Colonic mucosa (tissue), 4 donors: ENCODE measurements at regions not wholly inside any gene's neighbourhood (a gene's known extent, or its start where the extent isn't known, plus 50 kb on each side); places are given as distances from the start of the nearest gene placed in this dataset.
"Not testable (repeated sequence)": the region's sequence is repeated elsewhere in the genome, so short reads cannot be mapped to it uniquely, and the experiment has no call there.

Experiments used
- DNase-seq: peaks from one replicate; pipeline ENCODE4 v3.0.0-alpha.2; 2020
- H3K27ac ChIP-seq: fragments of 200-600 bp; one replicate; pipeline ENCODE4 v1.8.0; 2021
- H3K27me3 ChIP-seq: fragments of 200-600 bp; one replicate; pipeline ENCODE4 v1.8.0; 2021
- H3K36me3 ChIP-seq: fragments of 200-600 bp; one replicate; pipeline ENCODE4 v1.8.0; 2021
- H3K4me1 ChIP-seq: fragments of 200-600 bp; one replicate; pipeline ENCODE4 v1.8.0; 2021; ENCODE audit warnings: mild to moderate bottlenecking
- H3K4me3 ChIP-seq: fragments of 200-600 bp; one replicate; pipeline ENCODE4 v1.8.0; 2021
- H3K9ac ChIP-seq, 2 donors: one replicate each; pipeline ENCODE4 v1.7.0; 2013; ENCODE audit warnings: control low read depth in 2 of 2, low read depth in 2 of 2, low read length in 2 of 2
- H3K9me3 ChIP-seq: fragments of 200-600 bp; one replicate; pipeline ENCODE4 v1.8.0; 2021
- CTCF ChIP-seq: fragments of 200-600 bp; IDR thresholded peaks from one replicate; pipeline ENCODE4 v1.8.0; 2022; ENCODE audit warnings: antibody characterized with exemption, mild to moderate bottlenecking
- intact Hi-C: fragments of 100-400 bp; cut with DNase I; formaldehyde crosslinking; loops from one replicate; pipeline ENCODE4 v1.14.1; 2022
- donor health status: healthy.
- donor health status: DM: no; HTN: no; CAD: no.
- donor health status: DM: no; HTN: no; CAD: no.

GRCh38 chr12:11987901-11988300 is 82.8 kb upstream of the BCL2L14 start:
- H3K27me3 ChIP-seq = no peaks in the 10 kb centered on the region
- no peak overlapping the region for H3K27ac ChIP-seq
- intact Hi-C loops = no loop called here
- DNase-seq = no peak
- no peaks in the 10 kb centered on the region for H3K9me3 ChIP-seq
- H3K36me3 ChIP-seq = no peaks in the 10 kb centered on the region
- TF ChIP-seq CTCF = no peak
- no peak overlapping the region for H3K4me3 ChIP-seq
- H3K9ac ChIP-seq = no peak overlapping the region
- H3K4me1 ChIP-seq = no peaks in the 10 kb centered on the region

GRCh38 chr12:11991604-11992003 is 79.1 kb upstream of the BCL2L14 start:
- TF ChIP-seq CTCF = no peak
- intact Hi-C loops = no loop called here
- Histone ChIP-seq H3K4me1 (no peaks in the 10 kb centered on the region), H3K27me3 (no peaks in the 10 kb centered on the region), H3K9me3 (no peaks in the 10 kb centered on the region), H3K27ac (no peak overlapping the region), H3K9ac (no peak overlapping the region), H3K4me3 (no peak overlapping the region), H3K36me3 (no peaks in the 10 kb centered on the region)
- DNase-seq = no peak

DNA sequence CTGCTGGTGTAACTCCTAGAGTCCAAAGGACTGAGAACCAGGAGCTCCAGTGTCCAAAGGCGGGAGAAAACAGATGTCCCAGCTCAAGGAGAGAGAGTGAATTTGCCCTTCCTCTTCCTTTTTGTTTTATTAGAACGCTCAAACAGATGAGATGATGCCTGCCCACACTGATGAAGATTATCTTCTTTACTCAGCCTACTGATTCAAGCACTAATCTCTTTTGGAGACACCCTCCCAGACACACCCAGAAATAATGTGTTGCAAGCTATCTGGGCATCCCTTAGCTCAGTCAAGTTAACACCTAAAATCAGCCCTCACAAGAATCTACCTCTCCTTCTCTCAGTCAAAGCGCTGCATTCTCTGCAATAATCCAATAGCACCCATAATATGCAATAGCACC is 78.2 kb upstream of the BCL2L14 start:
- H3K9me3 ChIP-seq = no peaks in the 10 kb centered on the region
- no peaks in the 10 kb centered on the region for H3K4me1 ChIP-seq
- DNase-seq = no peak
- intact Hi-C loops = no loop called here
- H3K27me3 ChIP-seq = no peaks in the 10 kb centered on the region
- no peaks in the 10 kb centered on the region for H3K36me3 ChIP-seq
- no peak overlapping the region for H3K9ac ChIP-seq
- no peak for TF ChIP-seq CTCF
- no peak overlapping the region for H3K27ac ChIP-seq
- no peak overlapping the region for H3K4me3 ChIP-seq

DNA sequence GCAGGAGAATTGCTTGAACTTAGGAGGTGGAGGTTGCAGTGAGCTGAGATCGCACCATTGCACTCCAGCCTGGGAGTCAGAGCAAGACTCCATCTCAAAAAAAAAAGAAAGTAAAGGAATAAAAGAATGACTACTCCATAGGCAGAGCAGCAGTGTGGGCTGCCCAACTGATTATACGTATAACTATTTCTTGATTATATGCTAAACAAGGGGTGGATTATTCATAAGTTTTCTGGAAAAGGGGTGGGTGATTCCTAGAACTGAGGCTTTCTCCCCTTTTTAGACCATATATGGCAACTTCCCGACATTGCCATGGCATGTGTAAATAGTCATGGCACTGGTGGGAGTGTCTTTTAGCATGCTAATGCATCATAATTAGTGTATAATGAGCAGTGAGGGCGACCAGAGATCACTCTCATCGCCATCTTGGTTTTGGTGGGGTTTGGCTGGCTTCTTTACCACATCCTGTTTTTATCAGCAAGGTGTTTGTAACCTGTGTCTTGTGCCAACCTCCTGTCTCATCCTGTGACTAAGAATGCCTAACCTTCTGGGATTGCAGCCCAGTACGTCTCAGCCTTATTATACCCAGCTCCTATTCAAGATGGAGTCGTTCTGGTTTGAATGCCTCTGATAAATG is 72.3 kb upstream of the BCL2L14 start:
- intact Hi-C loops, H3K4me3 ChIP-seq, H3K9me3 ChIP-seq, DNase-seq, H3K9ac ChIP-seq, H3K27me3 ChIP-seq, H3K36me3 ChIP-seq, H3K4me1 ChIP-seq, H3K27ac ChIP-seq: not testable (repeated sequence)

DNA sequence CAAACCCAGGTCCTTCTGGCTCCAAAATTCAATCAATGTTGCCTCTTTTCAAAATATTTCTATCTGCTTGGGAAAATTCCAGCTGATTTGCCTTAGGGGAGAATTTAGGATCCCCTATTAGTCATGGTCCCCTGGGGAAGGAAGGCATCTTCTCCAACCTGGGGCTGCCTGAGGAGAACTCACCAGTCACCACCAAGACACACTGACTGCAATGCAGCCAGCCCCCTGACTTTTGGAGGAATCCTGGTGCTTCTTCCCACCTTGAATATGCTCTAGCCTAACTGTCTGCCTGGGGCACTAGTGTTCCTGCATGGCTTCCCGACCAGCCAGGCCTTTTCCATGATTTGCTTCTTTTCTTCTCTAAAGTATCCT is 71.8 kb upstream of the BCL2L14 start:
- no peak for TF ChIP-seq CTCF
- Histone ChIP-seq H3K9me3 (no peaks in the 10 kb centered on the region), H3K27ac (no peak overlapping the region), H3K4me1 (no peaks in the 10 kb centered on the region), H3K27me3 (no peaks in the 10 kb centered on the region), H3K36me3 (no peaks in the 10 kb centered on the region), H3K4me3 (no peak overlapping the region), H3K9ac (no peak overlapping the region)
- intact Hi-C loops = no loop called here
- no peak for DNase-seq

GRCh38 chr12:12003609-12004008 is 67.1 kb upstream of the BCL2L14 start:
- intact Hi-C loops = no loop called here
- H3K27me3 ChIP-seq = no peaks in the 10 kb centered on the region
- TF ChIP-seq CTCF = no peak
- H3K4me3 ChIP-seq = no peak overlapping the region
- H3K36me3 ChIP-seq = no peaks in the 10 kb centered on the region
- no peak for DNase-seq
- H3K9ac ChIP-seq = no peak overlapping the region
- no peaks in the 10 kb centered on the region for H3K4me1 ChIP-seq
- H3K27ac ChIP-seq = no peak overlapping the region
- H3K9me3 ChIP-seq = no peaks in the 10 kb centered on the region
